ENCODE measurements at regions not wholly inside any gene's neighbourhood (a gene's known extent, or its start where the extent isn't known, plus 50 kb on each side); places are given as distances from the start of the nearest gene placed in this dataset.

GRCh38 chr10:112883360-112884178, 66.5 kb upstream of the TCF7L2 start:
- Histone ChIP-seq H3K79me2 (ENCODE audit: low read length) (no peaks in the 10 kb centered on the region), H3K9ac (ENCODE audit: low read length) (no peak overlapping the region), H3K9me2 (replicated peaks; ENCODE audit: insufficient read depth, low read length) (no peaks in the 10 kb centered on the region), H3K36me3 (replicated peaks; ENCODE audit: insufficient read depth, low read length) (no peaks in the 10 kb centered on the region), H2AFZ (ENCODE audit: low read length) (no peak overlapping the region), H3K4me3 (ENCODE audit: low read length) (no peak overlapping the region), H4K20me1 (ENCODE audit: insufficient read depth, low read length) (no peaks in the 10 kb centered on the region), H3K4me1 (ENCODE audit: low read length) (no peaks in the 10 kb centered on the region), H3K27me3 (replicated peaks; ENCODE audit: insufficient read depth, low read length) (no peaks in the 10 kb centered on the region), H3K27ac (ENCODE audit: low read length) (no peak overlapping the region), H3K4me2 (ENCODE audit: low read depth, low read length) (no peak overlapping the region), H3K9me3 (replicated peaks; ENCODE audit: insufficient read depth, low read length) (no peaks in the 10 kb centered on the region), H3F3A (ENCODE audit: insufficient read depth, low read length) (no peaks in the 10 kb centered on the region)
- no peak for TF ChIP-seq EZH2 (optimal IDR thresholded peaks at IDR 0.05; ENCODE audit: low read depth, low read length)
- TF ChIP-seq EZH2phosphoT487 (IDR thresholded peaks at IDR 0.05; ENCODE audit: low read length) = no peak
- TF ChIP-seq CTCF (IDR thresholded peaks at IDR 0.05; ENCODE audit: low read length) = no peak
- no peak for DNase-seq

GRCh38 chr10:112884179-112884504, 65.9 kb upstream of the TCF7L2 start:
- no peaks in the 10 kb centered on the region for H3K27me3 ChIP-seq (replicated peaks; ENCODE audit: insufficient read depth, low read length)
- H3K27ac ChIP-seq (ENCODE audit: low read length) = no peak overlapping the region
- no peaks in the 10 kb centered on the region for H3F3A ChIP-seq (ENCODE audit: insufficient read depth, low read length)
- no peak for TF ChIP-seq EZH2phosphoT487 (IDR thresholded peaks at IDR 0.05; ENCODE audit: low read length)
- no peak for TF ChIP-seq EZH2 (optimal IDR thresholded peaks at IDR 0.05; ENCODE audit: low read depth, low read length)
- TF ChIP-seq CTCF (IDR thresholded peaks at IDR 0.05; ENCODE audit: low read length) = no peak
- no peaks in the 10 kb centered on the region for H4K20me1 ChIP-seq (ENCODE audit: insufficient read depth, low read length)
- H3K9ac ChIP-seq (ENCODE audit: low read length) = no peak overlapping the region
- no peaks in the 10 kb centered on the region for H3K9me2 ChIP-seq (replicated peaks; ENCODE audit: insufficient read depth, low read length)
- no peaks in the 10 kb centered on the region for H3K36me3 ChIP-seq (replicated peaks; ENCODE audit: insufficient read depth, low read length)
- H3K4me3 ChIP-seq (ENCODE audit: low read length) = no peak overlapping the region
- H3K9me3 ChIP-seq (replicated peaks; ENCODE audit: insufficient read depth, low read length) = no peaks in the 10 kb centered on the region
- H3K4me2 ChIP-seq (ENCODE audit: low read depth, low read length) = no peak overlapping the region
- no peaks in the 10 kb centered on the region for H3K4me1 ChIP-seq (ENCODE audit: low read length)
- DNase-seq = no peak
- H3K79me2 ChIP-seq (ENCODE audit: low read length) = no peaks in the 10 kb centered on the region
- no peak overlapping the region for H2AFZ ChIP-seq (ENCODE audit: low read length)

GRCh38 chr10:112886463-112886862, 63.6 kb upstream of the TCF7L2 start:
- Histone ChIP-seq H3K79me2 (ENCODE audit: low read length) (no peaks in the 10 kb centered on the region), H3K4me2 (ENCODE audit: low read depth, low read length) (no peak overlapping the region), H3K4me1 (ENCODE audit: low read length) (no peaks in the 10 kb centered on the region), H3K9me2 (replicated peaks; ENCODE audit: insufficient read depth, low read length) (no peaks in the 10 kb centered on the region), H3F3A (ENCODE audit: insufficient read depth, low read length) (no peaks in the 10 kb centered on the region), H3K4me3 (ENCODE audit: low read length) (no peak overlapping the region), H3K27ac (ENCODE audit: low read length) (no peak overlapping the region), H3K9ac (ENCODE audit: low read length) (no peak overlapping the region), H4K20me1 (ENCODE audit: insufficient read depth, low read length) (no peaks in the 10 kb centered on the region), H3K36me3 (replicated peaks; ENCODE audit: insufficient read depth, low read length) (no peaks in the 10 kb centered on the region), H3K27me3 (replicated peaks; ENCODE audit: insufficient read depth, low read length) (no peaks in the 10 kb centered on the region), H2AFZ (ENCODE audit: low read length) (no peak overlapping the region), H3K9me3 (replicated peaks; ENCODE audit: insufficient read depth, low read length) (no peaks in the 10 kb centered on the region)
- TF ChIP-seq EZH2 (optimal IDR thresholded peaks at IDR 0.05; ENCODE audit: low read depth, low read length) = no peak
- TF ChIP-seq EZH2phosphoT487 (IDR thresholded peaks at IDR 0.05; ENCODE audit: low read length) = no peak
- TF ChIP-seq CTCF (IDR thresholded peaks at IDR 0.05; ENCODE audit: low read length) = no peak
- DNase-seq = no peak
